PFSK-1 (cell line): ENCODE measurements at regions not wholly inside any gene's neighbourhood (a gene's known extent, or its start where the extent isn't known, plus 50 kb on each side); places are given as distances from the start of the nearest gene placed in this dataset.

Experiments
- POLR2AphosphoS5 ChIP-seq: IDR thresholded peaks from 2 replicates; pipeline ENCODE4 v1.6.1; 2012; ENCODE audit warnings: low read depth, mild to moderate bottlenecking, control low read depth, low read length, moderate library complexity
- SIN3A ChIP-seq: IDR thresholded peaks from 2 replicates; pipeline ENCODE4 v1.6.1; 2012; ENCODE audit warnings: mild to moderate bottlenecking, low read length, moderate library complexity, borderline replicate concordance; ENCODE audit not compliant: insufficient read depth
- TAF1 ChIP-seq: IDR thresholded peaks from 2 replicates; pipeline ENCODE4 v1.6.1; 2012; ENCODE audit warnings: low read length, control low read depth, borderline replicate concordance; ENCODE audit not compliant: insufficient read depth
- TF ChIP-seq, protein P1 (sequence below), 2 experiments: IDR thresholded peaks; 2 replicates each; pipeline versions ENCODE4 v1.6.1 to v1.8.0; 2011 to 2012; ENCODE audit warnings: low read depth in 2 of 2, low read length in 2 of 2, control low read depth in 1 of 2, inconsistent platforms in 1 of 2, mild to moderate bottlenecking in 1 of 2, moderate library complexity in 1 of 2; ENCODE audit not compliant: insufficient read depth in 1 of 2

DNA sequence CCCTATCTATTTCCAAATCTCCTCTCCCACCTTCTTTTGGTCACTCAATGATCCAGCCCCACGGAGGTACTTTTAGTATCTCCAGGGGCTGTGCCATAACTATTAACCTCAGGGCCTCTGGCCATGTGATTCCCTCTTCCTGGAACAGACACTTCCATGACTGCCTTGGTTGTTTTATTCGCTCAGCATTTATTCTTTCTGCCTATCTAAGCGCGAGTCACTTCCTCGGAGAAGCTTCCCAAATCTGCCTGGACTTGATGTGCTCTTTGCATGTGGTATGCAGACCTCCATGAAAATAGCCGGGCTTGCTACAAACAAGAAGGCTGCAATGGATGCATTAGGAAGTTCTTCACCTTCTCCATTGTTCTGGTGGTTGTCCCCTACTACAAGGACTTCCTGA, 939.0 kb upstream of the TMEM132C start:
- no peak for TF ChIP-seq POLR2AphosphoS5
- no peak for TF ChIP-seq SIN3A
- TF ChIP-seq, protein P1, sequence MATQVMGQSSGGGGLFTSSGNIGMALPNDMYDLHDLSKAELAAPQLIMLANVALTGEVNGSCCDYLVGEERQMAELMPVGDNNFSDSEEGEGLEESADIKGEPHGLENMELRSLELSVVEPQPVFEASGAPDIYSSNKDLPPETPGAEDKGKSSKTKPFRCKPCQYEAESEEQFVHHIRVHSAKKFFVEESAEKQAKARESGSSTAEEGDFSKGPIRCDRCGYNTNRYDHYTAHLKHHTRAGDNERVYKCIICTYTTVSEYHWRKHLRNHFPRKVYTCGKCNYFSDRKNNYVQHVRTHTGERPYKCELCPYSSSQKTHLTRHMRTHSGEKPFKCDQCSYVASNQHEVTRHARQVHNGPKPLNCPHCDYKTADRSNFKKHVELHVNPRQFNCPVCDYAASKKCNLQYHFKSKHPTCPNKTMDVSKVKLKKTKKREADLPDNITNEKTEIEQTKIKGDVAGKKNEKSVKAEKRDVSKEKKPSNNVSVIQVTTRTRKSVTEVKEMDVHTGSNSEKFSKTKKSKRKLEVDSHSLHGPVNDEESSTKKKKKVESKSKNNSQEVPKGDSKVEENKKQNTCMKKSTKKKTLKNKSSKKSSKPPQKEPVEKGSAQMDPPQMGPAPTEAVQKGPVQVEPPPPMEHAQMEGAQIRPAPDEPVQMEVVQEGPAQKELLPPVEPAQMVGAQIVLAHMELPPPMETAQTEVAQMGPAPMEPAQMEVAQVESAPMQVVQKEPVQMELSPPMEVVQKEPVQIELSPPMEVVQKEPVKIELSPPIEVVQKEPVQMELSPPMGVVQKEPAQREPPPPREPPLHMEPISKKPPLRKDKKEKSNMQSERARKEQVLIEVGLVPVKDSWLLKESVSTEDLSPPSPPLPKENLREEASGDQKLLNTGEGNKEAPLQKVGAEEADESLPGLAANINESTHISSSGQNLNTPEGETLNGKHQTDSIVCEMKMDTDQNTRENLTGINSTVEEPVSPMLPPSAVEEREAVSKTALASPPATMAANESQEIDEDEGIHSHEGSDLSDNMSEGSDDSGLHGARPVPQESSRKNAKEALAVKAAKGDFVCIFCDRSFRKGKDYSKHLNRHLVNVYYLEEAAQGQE (IDR thresholded peaks at IDR 0.05; ENCODE audit: insufficient read depth in 1 of 2, low read depth in 2 of 2, low read length in 2 of 2) = no peak
- no peak for TF ChIP-seq TAF1
